WTC11 (cell line): ENCODE measurements at regions not wholly inside any gene's neighbourhood (a gene's known extent, or its start where the extent isn't known, plus 50 kb on each side); places are given as distances from the start of the nearest gene placed in this dataset.

Experiments
- ATAC-seq: fragments of 200-7000 bp; cut with Tn5 transposase; 2 replicates; pipeline ENCODE4 v1.10.0; 2021; ENCODE audit warnings: mild to moderate bottlenecking, moderate library complexity
- CTCF ChIA-PET: fragments of 300-600 bp; sonication (Branson Sonifier 250); formaldehyde crosslinking; loops from one replicate; lab custom pipeline; 2021; ENCODE audit warnings: antibody characterized with exemption; lab: Charles Lee
- POLR2A ChIA-PET: fragments of 350-600 bp; sonication (Branson Sonifier 250); formaldehyde crosslinking; loops from one replicate; lab custom pipeline; 2021; ENCODE audit warnings: antibody characterized with exemption; lab: Charles Lee
- DNase-seq: peaks from one replicate; pipeline ENCODE4 v3.0.0; 2021; ENCODE audit warnings: low spot score
- H3K27ac Mint-ChIP-seq: 2 replicates; pipeline ENCODE4 v1.8.0; 2021; ENCODE audit warnings: mixed read lengths
- H3K27me3 Mint-ChIP-seq: 2 replicates; pipeline ENCODE4 v1.8.0; 2021; ENCODE audit warnings: low read depth, mild to moderate bottlenecking, moderate library complexity, mixed read lengths
- H3K36me3 Mint-ChIP-seq: 2 replicates; pipeline ENCODE4 v1.8.0; 2021; ENCODE audit warnings: mixed read lengths
- H3K4me1 Mint-ChIP-seq: 2 replicates; pipeline ENCODE4 v1.8.0; 2022; ENCODE audit warnings: mixed read lengths
- H3K4me3 Mint-ChIP-seq: 2 replicates; pipeline ENCODE4 v1.8.0; 2021; ENCODE audit warnings: mild to moderate bottlenecking, moderate library complexity, mixed read lengths
- H3K9me3 Mint-ChIP-seq: 2 replicates; pipeline ENCODE4 v1.8.0; 2021; ENCODE audit warnings: mixed read lengths
- AFF4 ChIP-seq: sonication (generic); formaldehyde crosslinking; IDR thresholded peaks from 2 replicates; pipeline ENCODE4 v1.8.1; 2023; ENCODE audit warnings: mild to moderate bottlenecking, missing genetic modification reagents, borderline replicate concordance
- ATF6 ChIP-seq: sonication (generic); formaldehyde crosslinking; IDR thresholded peaks from 2 replicates; pipeline ENCODE4 v1.8.1; 2023; ENCODE audit warnings: mild to moderate bottlenecking, missing genetic modification reagents
- FOXK1 ChIP-seq: sonication (generic); formaldehyde crosslinking; IDR thresholded peaks from 2 replicates; pipeline ENCODE4 v1.8.0; 2022; ENCODE audit warnings: mild to moderate bottlenecking, moderate library complexity, missing genetic modification reagents
- JAZF1 ChIP-seq: fragments of 250-450 bp; sonication (Bioruptor Pico); IDR thresholded peaks from 2 replicates; pipeline ENCODE4 v1.9.0; 2021; ENCODE audit warnings: moderate library complexity, mild to moderate bottlenecking, inconsistent platforms
- MYBL2 ChIP-seq: sonication (generic); formaldehyde crosslinking; IDR thresholded peaks from 2 replicates; pipeline ENCODE4 v1.8.1; 2023; ENCODE audit warnings: mild to moderate bottlenecking, moderate library complexity, missing genetic modification reagents
- NFATC4 ChIP-seq: fragments of 250-450 bp; sonication (Bioruptor Pico); IDR thresholded peaks from 2 replicates; pipeline ENCODE4 v1.9.0; 2021; ENCODE audit warnings: mild to moderate bottlenecking
- SOX15 ChIP-seq: fragments of 250-450 bp; sonication (Bioruptor Pico); IDR thresholded peaks from 2 replicates; pipeline ENCODE4 v1.9.0; 2021; ENCODE audit warnings: mild to moderate bottlenecking
- ZNF263 ChIP-seq: sonication (generic); formaldehyde crosslinking; IDR thresholded peaks from 2 replicates; pipeline ENCODE4 v1.8.1; 2022; ENCODE audit warnings: low read depth, mild to moderate bottlenecking, moderate library complexity, missing genetic modification reagents
- ZNF317 ChIP-seq: sonication (generic); formaldehyde crosslinking; IDR thresholded peaks from 2 replicates; pipeline ENCODE4 v1.8.1; 2023; ENCODE audit warnings: low read depth, mild to moderate bottlenecking, moderate library complexity, missing genetic modification reagents, borderline replicate concordance
- ZNF396 ChIP-seq: fragments of 250-450 bp; sonication (Bioruptor Pico); IDR thresholded peaks from 2 replicates; pipeline ENCODE4 v1.8.0; 2021; ENCODE audit warnings: mild to moderate bottlenecking, moderate library complexity, borderline replicate concordance
- TF ChIP-seq, protein P1 (sequence below): sonication (generic); formaldehyde crosslinking; IDR thresholded peaks from 2 replicates; pipeline ENCODE4 v1.8.0; 2022; ENCODE audit warnings: mild to moderate bottlenecking, missing genetic modification reagents
- TF ChIP-seq, protein P2 (sequence below): sonication (generic); formaldehyde crosslinking; IDR thresholded peaks from 2 replicates; pipeline ENCODE4 v1.8.1; 2022; ENCODE audit warnings: low read depth, missing genetic modification reagents, borderline replicate concordance
- TF ChIP-seq, protein P3 (sequence below): sonication (generic); formaldehyde crosslinking; conservative IDR thresholded peaks from 2 replicates; pipeline ENCODE4 v1.8.1; 2023; ENCODE audit warnings: mild to moderate bottlenecking, low read depth, missing genetic modification reagents, moderate library complexity
- TF ChIP-seq, protein P4 (sequence below): sonication (generic); formaldehyde crosslinking; IDR thresholded peaks from 2 replicates; pipeline ENCODE4 v1.8.0; 2022; ENCODE audit warnings: missing genetic modification reagents

DNA sequence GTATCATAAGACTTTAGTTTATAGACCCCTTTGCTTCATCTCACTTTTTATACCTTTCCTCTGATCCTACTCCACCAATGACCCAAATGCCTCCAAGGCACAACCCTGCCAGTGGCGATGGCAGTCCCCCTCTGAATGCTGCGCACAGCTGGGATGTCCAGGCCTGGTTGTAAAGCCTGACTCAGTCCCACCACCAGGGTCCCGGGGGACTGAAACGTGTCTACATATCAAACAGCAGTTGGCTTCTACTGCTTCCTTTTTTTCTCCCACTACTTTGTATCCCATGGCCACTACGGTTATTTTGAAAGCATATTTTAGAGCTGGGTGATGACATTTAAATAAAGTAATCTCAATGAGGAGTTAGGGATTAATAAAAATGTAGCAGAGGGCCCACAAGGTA is 329.8 kb upstream of the PSMD7 start:
- ATAC-seq (no peak; the same call in 1 of the 2 replicates), DNase-seq (no peak)
- TF ChIP-seq, protein P1, sequence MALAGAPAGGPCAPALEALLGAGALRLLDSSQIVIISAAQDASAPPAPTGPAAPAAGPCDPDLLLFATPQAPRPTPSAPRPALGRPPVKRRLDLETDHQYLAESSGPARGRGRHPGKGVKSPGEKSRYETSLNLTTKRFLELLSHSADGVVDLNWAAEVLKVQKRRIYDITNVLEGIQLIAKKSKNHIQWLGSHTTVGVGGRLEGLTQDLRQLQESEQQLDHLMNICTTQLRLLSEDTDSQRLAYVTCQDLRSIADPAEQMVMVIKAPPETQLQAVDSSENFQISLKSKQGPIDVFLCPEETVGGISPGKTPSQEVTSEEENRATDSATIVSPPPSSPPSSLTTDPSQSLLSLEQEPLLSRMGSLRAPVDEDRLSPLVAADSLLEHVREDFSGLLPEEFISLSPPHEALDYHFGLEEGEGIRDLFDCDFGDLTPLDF (CRISPR knock-in tag): no peak
- TF ChIP-seq ZNF263 (CRISPR knock-in tag) (no peak), FOXK1 (CRISPR knock-in tag) (no peak), AFF4 (CRISPR knock-in tag) (no peak), SOX15 (CRISPR knock-in tag) (no peak), ZNF317 (no peak), JAZF1 (CRISPR knock-in tag) (no peak), ATF6 (CRISPR knock-in tag) (no peak), ZNF396 (CRISPR knock-in tag) (no peak), NFATC4 (CRISPR knock-in tag) (no peak), MYBL2 (no peak)
- TF ChIP-seq, protein P2, sequence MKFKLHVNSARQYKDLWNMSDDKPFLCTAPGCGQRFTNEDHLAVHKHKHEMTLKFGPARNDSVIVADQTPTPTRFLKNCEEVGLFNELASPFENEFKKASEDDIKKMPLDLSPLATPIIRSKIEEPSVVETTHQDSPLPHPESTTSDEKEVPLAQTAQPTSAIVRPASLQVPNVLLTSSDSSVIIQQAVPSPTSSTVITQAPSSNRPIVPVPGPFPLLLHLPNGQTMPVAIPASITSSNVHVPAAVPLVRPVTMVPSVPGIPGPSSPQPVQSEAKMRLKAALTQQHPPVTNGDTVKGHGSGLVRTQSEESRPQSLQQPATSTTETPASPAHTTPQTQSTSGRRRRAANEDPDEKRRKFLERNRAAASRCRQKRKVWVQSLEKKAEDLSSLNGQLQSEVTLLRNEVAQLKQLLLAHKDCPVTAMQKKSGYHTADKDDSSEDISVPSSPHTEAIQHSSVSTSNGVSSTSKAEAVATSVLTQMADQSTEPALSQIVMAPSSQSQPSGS (CRISPR knock-in tag): no peak
- TF ChIP-seq, protein P3, sequence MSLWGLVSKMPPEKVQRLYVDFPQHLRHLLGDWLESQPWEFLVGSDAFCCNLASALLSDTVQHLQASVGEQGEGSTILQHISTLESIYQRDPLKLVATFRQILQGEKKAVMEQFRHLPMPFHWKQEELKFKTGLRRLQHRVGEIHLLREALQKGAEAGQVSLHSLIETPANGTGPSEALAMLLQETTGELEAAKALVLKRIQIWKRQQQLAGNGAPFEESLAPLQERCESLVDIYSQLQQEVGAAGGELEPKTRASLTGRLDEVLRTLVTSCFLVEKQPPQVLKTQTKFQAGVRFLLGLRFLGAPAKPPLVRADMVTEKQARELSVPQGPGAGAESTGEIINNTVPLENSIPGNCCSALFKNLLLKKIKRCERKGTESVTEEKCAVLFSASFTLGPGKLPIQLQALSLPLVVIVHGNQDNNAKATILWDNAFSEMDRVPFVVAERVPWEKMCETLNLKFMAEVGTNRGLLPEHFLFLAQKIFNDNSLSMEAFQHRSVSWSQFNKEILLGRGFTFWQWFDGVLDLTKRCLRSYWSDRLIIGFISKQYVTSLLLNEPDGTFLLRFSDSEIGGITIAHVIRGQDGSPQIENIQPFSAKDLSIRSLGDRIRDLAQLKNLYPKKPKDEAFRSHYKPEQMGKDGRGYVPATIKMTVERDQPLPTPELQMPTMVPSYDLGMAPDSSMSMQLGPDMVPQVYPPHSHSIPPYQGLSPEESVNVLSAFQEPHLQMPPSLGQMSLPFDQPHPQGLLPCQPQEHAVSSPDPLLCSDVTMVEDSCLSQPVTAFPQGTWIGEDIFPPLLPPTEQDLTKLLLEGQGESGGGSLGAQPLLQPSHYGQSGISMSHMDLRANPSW: no peak
- TF ChIP-seq, protein P4, sequence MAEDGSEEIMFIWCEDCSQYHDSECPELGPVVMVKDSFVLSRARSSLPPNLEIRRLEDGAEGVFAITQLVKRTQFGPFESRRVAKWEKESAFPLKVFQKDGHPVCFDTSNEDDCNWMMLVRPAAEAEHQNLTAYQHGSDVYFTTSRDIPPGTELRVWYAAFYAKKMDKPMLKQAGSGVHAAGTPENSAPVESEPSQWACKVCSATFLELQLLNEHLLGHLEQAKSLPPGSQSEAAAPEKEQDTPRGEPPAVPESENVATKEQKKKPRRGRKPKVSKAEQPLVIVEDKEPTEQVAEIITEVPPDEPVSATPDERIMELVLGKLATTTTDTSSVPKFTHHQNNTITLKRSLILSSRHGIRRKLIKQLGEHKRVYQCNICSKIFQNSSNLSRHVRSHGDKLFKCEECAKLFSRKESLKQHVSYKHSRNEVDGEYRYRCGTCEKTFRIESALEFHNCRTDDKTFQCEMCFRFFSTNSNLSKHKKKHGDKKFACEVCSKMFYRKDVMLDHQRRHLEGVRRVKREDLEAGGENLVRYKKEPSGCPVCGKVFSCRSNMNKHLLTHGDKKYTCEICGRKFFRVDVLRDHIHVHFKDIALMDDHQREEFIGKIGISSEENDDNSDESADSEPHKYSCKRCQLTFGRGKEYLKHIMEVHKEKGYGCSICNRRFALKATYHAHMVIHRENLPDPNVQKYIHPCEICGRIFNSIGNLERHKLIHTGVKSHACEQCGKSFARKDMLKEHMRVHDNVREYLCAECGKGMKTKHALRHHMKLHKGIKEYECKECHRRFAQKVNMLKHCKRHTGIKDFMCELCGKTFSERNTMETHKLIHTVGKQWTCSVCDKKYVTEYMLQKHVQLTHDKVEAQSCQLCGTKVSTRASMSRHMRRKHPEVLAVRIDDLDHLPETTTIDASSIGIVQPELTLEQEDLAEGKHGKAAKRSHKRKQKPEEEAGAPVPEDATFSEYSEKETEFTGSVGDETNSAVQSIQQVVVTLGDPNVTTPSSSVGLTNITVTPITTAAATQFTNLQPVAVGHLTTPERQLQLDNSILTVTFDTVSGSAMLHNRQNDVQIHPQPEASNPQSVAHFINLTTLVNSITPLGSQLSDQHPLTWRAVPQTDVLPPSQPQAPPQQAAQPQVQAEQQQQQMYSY: no peak
- Mint-ChIP-seq H3K36me3 (peaks cover 1% of the 10 kb centered on the region; the same call in 1 of the 2 replicates), H3K4me3 (no peak overlapping the region), H3K4me1 (peaks cover 6% of the 10 kb centered on the region), H3K27me3 (no peaks in the 10 kb centered on the region), H3K9me3 (peaks cover 16% of the 10 kb centered on the region), H3K27ac (no peak overlapping the region)
- ChIA-PET POLR2A (no interaction called here), CTCF (interaction anchor here (1.2 to 2.0 kb wide), 4 partner anchors 10 to 120 kb away, joined by 4 to 7 read pairs (median 4); no protein-coding TSS in a partner anchor)
